ENCODE measurements at regions not wholly inside any gene's neighbourhood (a gene's known extent, or its start where the extent isn't known, plus 50 kb on each side); places are given as distances from the start of the nearest gene placed in this dataset.

DNA sequence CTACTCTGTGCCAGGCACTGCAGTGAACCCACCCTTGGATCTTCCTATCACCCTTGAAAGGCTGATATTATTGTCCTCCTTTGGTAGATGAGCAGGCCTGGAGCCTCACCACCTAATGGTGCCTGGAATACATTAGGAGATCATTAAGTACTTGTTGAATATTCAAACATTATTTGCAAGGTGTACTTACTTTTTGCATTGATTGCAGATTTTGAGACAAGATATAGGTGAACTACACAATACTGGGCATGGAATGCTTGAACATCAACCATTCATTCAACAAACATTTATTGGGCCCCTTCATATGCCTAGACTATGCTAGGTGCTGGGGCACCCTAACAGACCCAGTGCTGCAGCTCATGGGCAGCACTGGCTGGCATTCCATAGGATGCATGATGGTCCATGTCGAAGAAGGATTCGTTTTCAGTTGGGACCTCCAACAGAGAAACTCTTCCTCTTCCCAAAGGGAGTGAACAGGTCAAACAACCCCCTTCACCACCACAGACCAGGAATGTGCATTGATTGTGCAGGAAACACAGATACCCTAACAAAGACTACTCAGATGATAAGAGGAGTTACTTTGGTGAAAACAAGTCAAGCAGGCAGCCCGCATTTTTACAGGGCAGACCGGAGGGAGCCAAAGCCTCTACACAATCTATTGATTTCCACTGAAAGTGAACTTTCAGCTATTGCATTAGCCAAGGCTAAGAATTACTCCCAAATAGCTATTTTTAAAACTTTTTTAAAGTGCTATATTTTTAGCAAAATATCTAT lies 149.6 kb upstream of the SH3BP4 start:
- TF ChIP-seq, protein P1, sequence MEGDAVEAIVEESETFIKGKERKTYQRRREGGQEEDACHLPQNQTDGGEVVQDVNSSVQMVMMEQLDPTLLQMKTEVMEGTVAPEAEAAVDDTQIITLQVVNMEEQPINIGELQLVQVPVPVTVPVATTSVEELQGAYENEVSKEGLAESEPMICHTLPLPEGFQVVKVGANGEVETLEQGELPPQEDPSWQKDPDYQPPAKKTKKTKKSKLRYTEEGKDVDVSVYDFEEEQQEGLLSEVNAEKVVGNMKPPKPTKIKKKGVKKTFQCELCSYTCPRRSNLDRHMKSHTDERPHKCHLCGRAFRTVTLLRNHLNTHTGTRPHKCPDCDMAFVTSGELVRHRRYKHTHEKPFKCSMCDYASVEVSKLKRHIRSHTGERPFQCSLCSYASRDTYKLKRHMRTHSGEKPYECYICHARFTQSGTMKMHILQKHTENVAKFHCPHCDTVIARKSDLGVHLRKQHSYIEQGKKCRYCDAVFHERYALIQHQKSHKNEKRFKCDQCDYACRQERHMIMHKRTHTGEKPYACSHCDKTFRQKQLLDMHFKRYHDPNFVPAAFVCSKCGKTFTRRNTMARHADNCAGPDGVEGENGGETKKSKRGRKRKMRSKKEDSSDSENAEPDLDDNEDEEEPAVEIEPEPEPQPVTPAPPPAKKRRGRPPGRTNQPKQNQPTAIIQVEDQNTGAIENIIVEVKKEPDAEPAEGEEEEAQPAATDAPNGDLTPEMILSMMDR (IDR thresholded peaks at IDR 0.05 in 2 of 3, conservative IDR thresholded peaks at IDR 0.05 in 1 of 3; ENCODE audit: control insufficient read depth in 2 of 3, extremely low read depth in 1 of 3, insufficient read depth in 1 of 3, low read depth in 3 of 3, low read length in 3 of 3), result no peak
- TF ChIP-seq KDM1A (IDR thresholded peaks at IDR 0.05; ENCODE audit: borderline replicate concordance), result no peak
- no peak for TF ChIP-seq POLR2AphosphoS5 (IDR thresholded peaks at IDR 0.05; ENCODE audit: low read length)
- TF ChIP-seq ASH2L (IDR thresholded peaks at IDR 0.05; ENCODE audit: borderline replicate concordance, low read depth), result no peak
- TF ChIP-seq TCF7 (IDR thresholded peaks at IDR 0.05; ENCODE audit: borderline replicate concordance), result no peak
- TF ChIP-seq, protein P2, sequence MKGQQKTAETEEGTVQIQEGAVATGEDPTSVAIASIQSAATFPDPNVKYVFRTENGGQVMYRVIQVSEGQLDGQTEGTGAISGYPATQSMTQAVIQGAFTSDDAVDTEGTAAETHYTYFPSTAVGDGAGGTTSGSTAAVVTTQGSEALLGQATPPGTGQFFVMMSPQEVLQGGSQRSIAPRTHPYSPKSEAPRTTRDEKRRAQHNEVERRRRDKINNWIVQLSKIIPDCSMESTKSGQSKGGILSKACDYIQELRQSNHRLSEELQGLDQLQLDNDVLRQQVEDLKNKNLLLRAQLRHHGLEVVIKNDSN (IDR thresholded peaks at IDR 0.05; ENCODE audit: borderline replicate concordance, extremely low read length, insufficient read depth, low read depth, low read length), result no peak
